ENCODE measurements at regions not wholly inside any gene's neighbourhood (a gene's known extent, or its start where the extent isn't known, plus 50 kb on each side); places are given as distances from the start of the nearest gene placed in this dataset.

DNA sequence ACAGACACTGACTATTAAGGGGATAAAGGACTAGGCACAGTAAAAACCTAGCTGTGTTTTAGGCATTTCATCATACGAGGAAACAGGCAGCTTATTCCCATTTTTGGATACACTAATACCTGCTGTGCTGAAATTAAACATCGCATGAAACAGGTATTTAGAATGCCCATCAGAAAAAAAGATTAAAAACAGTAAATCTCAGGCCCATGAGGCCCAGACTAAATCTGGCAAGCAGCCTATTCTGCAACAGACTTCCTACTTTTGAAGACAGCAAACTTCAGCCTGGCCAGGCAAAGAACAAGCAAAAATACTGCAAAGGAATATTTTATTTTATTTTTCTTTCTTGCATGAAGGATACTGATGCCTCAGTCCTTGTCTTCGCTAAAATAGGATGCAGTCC is 240.2 kb downstream of the LMO4 start:
- no peak for DNase-seq

DNA sequence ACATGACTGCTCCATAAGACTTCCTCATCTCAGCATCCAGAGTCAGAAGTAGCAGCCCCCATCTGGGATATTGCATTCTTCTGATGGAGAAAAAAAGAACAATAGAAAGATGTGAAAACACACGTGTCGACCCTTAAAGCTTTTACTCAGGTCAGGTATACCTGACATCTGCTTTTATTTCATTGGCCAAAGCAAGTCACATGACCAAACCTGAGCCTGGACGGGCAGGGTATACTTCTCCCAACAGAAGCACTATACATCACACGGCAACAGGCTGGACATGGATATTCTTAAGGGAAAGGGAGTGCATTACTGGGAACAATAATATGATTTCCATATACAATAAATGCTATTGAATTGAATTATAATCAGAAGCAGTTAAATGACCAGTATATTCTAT is 243.3 kb downstream of the LMO4 start:
- DNase-seq, result no peak

DNA sequence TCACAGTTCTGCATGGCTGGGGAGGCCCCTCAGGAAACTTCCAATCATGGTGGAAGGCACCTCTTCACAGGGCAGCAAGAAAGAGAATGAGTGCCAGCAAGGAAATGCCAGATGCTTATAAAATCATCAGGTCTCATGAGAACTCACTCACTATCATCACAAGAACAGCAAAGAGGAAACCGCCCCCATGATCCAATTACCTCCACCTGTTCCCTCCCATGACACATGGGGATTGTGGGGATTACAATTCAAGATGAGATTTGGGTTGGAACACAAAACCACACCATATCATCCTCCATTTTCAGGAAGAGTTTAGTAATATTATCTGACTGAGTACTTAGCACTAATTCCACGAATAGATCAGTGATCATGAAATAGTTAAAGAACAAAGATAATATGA is 244.2 kb downstream of the LMO4 start:
- DNase-seq, result peak; percentile 23

DNA sequence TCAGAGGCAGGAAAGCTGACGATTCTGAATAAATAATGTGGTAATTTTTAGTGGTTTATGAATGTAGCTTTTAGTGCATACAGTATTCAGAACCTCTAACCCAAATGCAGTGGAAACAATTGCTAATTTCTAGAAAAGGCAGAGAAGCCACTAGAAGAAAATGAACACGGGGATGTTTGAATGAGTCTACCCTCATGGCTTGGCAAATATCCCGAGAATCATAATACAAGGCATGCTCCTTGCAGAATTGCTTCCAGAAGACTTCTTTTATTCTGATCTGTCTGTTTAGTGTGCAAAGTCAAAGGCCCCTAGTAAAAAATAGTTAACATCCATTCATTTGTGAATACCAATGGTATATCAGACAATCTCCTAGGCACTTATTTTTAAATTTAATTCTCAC is 246.8 kb downstream of the LMO4 start:
- DNase-seq, result no peak

DNA sequence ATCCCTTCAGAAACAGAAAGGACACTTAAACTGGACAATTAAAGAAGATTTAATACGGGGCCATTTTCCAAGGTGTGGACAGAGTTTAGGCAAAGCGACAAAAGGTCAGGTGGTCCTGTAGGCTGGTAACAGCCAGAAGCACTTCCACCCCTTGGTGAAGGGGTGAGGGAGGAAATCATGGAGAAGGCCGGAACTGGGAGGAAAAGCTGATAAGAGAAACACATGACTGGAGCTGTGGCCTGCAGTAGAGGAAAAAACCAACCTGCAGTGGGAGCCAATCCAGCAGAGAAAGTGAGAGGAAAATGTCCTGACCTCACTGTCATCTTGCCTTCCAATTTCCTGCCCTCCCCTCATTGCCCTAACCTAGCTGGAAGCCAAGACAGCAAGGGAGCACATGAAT is 249.8 kb downstream of the LMO4 start:
- DNase-seq, result no peak

DNA sequence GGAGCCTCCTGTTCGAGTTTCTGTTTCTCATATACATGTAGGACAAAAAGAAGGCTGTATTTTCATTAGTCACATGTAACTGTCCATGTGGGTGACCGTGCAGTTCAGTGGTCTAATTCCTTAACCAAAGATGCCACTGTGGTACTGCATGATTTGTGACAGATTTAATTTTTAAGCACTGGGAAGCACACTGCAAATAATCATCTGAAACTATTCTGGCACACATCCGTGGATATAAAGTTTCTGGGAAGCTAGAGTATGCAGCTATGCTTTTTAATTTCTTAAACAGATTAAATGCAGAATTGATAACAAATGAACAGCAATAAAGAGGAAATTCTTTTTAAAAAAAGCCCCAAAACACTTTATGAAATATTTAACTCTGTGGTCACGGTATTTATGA is 254.8 kb downstream of the LMO4 start:
- DNase-seq, result no peak

DNA sequence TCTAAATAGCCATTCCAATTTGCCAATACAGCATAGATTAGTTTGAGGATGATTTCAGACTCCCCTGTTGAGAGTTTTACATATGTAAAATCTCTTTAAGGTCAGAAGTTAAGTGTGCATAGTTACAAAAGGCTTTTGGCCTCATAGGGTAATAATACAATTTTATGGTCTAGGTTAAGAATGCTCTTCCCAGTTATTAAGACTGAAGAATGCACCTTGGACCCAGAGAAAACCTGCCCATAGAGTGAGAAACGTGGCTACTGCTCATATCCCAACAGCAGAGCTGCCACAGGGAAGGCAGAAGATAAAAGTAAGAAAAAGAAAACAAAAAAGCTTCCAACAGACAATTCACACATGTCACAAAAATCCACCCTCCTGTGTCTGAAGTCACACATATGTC is 255.9 kb downstream of the LMO4 start:
- no peak for DNase-seq

DNA sequence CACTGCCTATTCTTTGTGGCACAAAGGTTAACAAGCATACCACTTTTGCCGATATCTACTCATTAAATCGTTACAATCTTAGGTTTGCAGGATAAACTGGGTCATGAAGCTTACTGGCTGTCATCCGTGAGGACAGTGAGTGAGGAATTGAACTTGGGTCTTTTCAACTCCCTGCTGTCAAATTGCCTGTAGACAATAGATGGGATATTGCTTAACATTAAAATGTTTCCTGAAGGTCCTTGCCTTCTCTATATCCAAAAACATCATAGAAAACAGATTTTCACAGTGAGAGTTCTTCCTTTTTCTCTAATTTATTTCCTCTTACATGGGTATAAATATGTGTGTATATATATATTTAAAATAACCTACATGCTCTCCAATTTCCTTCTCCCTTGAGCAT is 257.8 kb downstream of the LMO4 start:
- no peak for DNase-seq

DNA sequence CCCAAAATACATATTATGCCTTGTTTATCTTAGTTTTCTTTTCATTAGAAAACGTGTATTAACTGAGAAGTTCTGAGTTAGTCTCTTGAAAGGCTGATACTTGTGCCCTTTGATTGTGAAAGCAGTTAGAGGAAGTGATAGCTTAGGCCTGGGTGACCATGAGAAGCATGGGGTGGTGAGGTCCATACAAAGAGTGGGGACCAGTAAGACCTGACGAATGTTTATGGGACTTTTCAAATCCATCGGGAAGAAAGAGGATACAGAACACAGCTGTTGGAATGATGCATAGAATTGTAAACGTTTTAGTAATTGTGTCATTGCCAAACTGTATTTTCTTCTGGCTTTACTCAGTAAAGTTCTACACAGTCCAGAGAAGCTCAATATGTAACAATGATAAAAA is 259.8 kb downstream of the LMO4 start:
- no peak for DNase-seq

DNA sequence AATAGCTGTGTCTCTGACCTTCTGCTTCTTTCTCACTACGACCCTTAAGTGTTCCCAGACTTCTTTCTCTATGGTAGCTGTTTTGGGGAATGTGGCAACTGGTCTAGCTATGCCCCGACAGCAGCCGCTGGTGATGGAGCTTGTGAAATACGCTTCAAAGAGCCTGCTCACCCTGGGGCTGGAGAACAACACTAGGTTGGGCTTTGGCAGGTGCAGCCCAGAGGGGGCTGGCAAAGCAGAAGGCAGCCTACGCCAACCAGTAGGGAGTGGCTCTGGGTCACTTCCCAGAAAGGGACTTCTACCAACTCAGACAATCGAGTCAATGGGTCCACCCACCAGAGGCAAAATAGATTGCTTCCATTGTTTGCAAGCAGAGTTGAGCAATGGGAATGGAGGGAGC is 262.8 kb downstream of the LMO4 start:
- no peak for DNase-seq

DNA sequence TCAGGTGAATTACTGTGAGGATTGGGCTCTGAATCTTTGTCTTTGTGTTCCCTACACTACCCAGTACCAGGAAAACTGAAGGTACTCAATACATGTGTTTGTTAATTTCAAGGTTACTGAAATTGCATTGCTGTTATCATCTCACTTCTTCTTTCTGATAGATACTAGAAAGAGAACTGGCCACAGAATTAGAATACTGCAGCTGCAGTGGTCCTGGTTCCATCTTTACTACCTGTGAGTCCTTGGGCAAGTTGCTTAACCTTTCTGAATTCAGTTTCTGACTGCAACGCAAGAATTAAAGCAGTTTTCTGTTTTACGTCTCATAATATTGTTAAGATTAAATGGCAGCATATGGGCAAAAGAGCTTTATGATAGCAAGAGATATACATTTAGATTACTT is 263.5 kb downstream of the LMO4 start:
- no peak for DNase-seq

DNA sequence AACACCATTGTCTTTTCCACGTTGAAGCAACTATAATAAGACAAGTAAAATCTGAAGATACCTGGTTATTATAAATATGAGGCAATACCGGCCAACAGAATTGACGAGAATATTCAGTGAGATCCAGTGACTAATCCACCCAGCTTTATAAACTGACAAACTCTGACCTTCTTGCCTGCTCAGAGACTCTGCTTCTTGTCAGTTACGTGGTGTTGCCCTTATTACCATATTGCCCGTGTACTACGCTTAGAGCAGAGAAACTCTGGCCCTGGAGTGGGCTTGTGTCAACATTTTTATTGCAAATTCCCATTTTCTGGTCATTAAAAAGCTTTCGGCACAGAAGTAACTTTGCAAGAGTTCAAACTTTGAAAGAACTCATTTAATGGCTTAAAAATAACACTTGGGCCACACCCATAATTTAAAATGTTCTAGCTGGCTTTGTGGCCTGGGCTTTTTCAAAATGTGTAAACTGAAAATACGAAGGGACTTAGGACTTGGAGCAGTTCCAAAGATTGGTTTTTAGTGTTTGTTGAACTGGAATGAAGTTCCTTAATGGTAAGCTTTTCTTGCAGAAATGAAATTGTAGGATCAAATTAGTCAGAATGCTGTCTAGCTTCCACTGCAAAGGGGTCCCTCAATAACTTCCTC is 266.2 kb downstream of the LMO4 start:
- DNase-seq, result no peak

DNA sequence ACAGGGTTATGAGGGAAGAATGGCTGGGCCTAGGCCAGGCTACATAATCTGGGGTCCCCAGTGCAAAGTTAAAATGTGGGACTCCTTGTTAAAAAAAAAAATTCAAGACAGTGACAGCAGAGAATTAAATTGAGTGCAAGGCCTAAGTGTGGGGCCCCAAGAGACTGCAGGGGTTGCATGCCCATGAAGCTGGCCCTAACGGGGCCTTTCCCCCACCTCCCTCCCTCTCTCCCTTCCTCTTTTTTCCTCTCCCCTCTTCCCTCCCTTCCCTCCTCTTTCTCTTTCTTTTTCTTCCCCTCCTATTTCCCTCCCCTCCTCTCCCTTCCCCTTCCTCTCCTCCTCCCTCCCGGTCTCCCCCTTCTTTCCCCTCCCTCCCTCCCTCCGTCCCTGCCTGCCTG is 266.7 kb downstream of the LMO4 start:
- DNase-seq, result no peak

DNA sequence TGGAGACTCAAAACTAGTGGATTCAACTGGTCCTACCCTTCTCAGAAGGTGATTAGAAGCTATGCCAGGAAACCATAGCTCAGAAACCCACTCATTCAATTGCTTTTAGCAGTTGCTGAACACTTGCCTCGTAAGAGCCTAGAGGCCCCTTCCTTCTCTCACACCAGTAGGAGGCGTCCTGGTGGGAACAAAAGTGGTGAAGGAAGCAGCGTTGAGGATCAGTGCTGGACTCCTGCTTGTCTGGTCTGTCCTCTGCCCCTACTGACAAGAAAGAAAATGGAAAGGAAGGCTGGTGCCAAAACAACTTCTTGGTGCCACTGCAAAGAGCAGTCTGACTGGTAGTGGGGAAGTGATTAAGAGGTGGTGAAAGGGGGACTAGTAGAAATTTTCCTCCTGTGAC is 269.7 kb downstream of the LMO4 start:
- DNase-seq, result no peak

DNA sequence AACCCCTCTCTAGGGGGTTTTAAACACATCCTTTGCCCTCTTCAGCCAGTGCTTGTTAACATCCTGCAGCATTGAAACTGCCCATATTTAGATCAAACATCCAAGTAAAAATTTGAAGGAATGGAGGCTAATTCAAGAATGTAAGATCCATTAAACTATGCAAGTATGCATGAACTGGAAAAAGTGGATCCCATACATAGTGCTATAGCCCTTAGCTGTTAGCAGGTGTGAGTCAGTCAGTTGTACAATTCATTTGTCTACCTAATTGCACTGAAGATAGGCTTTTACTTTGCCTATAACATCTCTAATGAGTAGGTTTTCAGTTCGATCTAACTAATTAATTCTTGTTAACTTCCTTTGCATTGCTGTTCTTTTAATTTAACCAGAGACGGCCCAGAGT is 270.9 kb downstream of the LMO4 start:
- no peak for DNase-seq

DNA sequence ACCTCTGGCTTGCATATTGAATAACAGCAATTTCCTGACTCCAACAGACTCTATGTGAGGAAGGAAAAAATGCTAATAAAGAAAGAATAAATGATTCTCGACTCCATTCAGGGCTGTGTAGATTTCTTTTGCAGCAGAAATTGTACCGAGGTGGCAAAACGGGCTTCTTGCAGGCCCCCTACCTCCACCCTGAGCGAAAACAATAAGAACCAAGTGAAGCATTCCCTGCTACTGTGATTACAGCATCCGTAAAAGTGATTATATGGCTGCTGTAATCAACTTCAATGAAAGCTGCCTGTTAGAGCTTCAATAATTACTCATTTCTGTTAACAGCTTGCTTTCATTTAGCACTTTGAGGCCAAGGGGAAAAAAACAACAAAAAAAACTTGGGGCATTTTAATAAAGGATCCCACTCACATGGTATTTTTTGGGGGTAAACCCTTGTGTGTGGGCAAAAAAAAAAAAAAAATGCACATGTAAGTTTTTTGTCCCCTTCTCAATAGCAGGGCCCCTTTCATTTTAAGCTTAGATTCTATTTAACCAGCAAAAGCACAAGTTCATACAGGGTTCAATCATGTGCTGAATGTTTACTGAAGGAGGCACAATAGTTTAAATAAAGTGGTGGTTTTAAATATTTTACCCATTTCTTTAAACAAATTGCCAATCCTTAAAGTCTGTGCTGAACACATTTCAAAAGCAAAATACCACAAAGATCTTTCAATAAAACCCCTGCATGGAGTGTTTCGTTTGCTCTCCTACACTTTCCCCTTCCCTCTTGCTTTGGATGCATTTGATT is 271.6 kb downstream of the LMO4 start:
- DNase-seq, result no peak

DNA sequence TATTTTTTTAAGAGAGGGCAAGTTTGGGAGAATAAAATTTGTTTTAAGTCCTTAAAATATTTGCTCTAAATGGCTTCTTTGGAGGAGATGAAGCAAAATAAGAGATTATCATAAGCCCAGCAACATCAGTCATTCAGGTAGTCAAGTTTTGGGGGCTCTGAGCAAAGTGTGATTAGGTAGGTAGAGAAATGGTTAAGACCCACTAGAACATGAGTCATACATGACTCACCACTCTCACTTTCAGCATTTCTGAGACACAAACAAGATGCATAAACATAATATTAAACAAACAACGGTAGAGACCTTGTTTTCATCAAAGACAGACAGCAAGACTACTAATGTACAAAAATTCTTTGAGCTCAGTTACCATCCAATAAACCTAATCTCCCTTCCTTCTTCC is 272.2 kb downstream of the LMO4 start:
- no peak for DNase-seq

DNA sequence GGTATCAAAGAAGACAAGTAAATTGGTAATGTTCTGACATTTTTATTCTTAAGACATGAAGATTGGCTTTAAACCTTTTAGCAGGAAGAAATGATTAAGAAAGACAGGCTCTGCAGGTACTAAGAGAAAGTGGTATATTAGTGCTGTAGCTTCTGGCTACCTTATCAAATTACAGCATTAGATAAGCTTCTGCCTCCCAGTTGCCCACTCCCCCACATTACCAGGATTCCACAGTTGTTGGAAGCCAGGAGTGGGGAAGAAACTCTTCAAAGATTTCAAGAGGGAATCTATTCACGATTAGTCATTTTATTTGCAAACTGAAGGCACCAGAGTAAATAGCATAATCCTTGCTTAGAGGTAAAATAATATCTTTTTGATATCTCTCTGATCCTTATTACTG is 274.9 kb downstream of the LMO4 start:
- no peak for DNase-seq

DNA sequence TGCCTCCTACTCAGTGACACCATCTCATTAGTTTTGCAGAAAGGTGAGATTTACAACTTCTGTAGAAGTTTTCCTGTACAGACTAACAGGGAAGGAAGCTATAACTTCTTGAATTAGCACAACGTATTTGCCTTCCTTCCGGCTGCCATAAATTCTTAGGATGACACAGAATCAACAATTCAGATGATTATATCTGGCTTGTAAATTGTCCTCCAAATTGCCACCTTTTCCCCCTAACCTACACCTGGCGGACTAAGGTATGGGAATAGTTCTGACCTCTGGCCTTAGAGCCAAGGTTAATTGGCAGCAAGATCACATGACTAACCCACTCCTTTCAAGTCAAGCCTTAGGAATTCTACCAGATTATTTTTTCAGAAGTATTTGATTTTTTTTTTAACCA is 284.3 kb downstream of the LMO4 start:
- no peak for DNase-seq

DNA sequence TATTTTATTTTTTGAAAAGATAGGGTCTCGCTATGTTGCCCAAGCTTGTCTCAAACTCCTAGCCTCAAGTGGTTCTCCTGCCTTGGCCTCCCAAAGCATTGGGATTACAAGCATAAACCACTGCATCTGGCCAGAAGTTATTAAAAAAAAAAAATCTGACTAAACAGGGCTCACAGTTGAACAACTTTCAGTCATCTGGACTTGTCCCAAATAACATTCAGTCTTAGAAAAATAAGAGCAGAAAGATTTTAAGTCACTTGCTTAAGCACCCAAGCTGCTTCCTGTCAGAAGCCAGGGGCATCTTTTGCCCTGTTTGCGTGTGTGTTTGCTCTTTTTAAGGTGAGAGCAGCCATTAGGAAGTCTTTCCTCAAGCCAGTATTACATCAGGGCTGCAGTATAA is 286.8 kb downstream of the LMO4 start:
- no peak for DNase-seq

DNA sequence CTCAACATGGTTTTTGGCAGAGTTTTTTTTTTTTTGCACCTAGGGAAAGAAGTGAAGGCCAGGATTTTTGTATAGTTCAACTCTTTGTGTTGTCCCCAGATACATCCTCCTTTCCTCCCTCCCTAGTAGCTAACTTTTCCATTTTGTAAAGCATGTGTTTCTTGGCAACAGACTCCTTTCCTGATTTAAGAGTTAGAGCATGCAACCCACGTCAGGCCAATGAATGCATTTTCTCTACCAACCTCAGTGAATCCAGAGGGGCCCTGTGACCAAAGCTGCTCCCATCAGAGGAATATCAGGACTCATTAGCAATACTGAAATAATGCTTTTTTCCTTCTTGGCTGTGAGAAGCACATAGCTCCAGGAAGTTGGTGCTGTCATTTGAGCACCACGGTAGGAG is 287.2 kb downstream of the LMO4 start:
- no peak for DNase-seq

DNA sequence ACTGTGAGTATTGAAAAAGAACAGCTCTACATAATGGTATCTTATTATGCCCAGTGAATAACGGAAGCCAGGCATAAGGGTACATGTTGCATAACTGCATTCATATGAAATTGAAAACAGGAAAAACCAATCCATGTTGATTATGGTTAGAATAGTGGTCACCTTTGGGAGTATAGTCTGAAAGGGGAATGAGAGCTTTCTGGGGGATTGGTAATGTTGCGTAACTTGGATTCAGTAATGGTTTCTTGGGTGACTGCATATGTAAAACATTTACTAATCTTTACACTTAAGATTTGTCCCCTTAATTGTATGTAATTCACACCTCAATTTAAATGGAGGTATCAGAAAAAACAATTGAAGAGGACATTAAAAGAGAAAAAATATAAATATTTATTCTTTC is 292.1 kb downstream of the LMO4 start:
- no peak for DNase-seq

DNA sequence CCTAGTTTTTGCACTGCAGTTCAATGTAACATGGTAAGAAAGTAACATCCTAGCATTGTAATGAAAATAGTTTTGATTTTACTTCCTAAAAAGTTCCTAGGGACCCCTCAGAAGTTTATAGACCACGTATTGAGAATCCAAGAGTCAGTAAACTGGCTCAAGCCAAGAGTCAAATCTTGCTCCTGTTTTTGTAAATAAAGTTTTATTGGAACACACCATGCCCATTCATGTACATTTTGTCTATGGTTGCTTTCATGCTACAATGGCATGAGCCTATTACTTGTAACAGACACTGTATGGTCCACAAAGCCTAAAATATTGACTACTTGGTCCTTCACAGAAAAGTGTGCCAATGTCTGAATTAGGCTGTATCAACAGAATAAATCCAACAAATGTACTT is 301.0 kb downstream of the LMO4 start:
- DNase-seq, result no peak

DNA sequence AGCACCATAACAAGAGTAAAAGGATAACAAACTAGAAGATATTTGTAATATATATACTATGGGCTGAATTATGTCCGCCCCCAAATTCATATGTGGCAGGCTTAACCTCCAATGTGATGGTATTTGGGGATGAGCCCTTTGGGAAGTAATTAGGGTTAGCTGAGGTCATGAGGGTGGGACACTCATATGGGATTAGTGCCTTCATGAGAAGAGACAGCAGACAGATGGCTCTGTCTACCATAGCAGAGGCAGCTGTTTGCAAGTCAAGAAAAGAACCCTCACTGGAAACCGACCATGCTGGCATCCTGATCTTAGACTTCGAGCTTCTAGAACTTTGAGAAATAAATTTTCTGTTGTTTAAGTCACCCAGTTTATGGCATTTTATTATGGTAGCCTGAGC is 303.6 kb downstream of the LMO4 start:
- DNase-seq, result no peak
